ENCODE measurements at regions not wholly inside any gene's neighbourhood (a gene's known extent, or its start where the extent isn't known, plus 50 kb on each side); places are given as distances from the start of the nearest gene placed in this dataset.
"Not testable (repeated sequence)": the region's sequence is repeated elsewhere in the genome, so short reads cannot be mapped to it uniquely, and the experiment has no call there.

DNA sequence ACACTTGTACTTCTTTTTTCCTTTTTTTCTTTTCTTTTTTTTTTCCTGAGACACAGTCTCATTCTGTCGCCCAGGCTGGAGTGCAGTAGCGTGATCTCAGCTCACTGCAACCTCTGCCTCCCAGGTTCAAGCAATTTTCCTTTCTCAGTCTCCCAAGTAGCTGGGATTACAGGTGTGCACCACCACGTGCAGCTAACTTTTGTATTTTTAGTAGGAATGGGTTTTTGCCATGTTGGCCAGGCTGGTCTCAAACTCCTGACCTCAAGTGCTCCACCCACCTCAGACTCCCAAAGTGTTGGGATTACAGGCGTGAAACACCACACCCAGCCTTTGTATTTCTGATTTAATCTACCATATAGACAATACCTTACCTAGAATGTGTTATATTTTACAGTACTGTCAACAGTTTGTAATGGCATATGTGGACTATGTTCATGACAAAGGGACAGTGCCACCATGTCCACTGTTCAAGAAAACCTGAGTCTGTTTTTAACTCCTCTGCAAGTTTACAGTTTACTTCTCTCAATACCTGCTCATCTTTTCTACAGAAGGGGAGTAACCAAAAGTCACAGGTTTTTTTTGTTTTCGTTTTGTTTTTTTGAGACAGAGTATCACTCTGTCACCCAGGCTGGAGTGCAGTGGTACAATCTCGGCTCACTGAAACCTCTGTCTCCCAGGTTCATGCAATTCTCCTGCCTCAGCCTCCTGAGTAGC is 223.9 kb upstream of the KLF14 start:
- TF ChIP-seq, protein P1, sequence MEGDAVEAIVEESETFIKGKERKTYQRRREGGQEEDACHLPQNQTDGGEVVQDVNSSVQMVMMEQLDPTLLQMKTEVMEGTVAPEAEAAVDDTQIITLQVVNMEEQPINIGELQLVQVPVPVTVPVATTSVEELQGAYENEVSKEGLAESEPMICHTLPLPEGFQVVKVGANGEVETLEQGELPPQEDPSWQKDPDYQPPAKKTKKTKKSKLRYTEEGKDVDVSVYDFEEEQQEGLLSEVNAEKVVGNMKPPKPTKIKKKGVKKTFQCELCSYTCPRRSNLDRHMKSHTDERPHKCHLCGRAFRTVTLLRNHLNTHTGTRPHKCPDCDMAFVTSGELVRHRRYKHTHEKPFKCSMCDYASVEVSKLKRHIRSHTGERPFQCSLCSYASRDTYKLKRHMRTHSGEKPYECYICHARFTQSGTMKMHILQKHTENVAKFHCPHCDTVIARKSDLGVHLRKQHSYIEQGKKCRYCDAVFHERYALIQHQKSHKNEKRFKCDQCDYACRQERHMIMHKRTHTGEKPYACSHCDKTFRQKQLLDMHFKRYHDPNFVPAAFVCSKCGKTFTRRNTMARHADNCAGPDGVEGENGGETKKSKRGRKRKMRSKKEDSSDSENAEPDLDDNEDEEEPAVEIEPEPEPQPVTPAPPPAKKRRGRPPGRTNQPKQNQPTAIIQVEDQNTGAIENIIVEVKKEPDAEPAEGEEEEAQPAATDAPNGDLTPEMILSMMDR (IDR thresholded peaks at IDR 0.05), result not testable (repeated sequence)
- not testable (repeated sequence) for TF ChIP-seq POLR2A (IDR thresholded peaks at IDR 0.05)
